ENCODE measurements at regions not wholly inside any gene's neighbourhood (a gene's known extent, or its start where the extent isn't known, plus 50 kb on each side); places are given as distances from the start of the nearest gene placed in this dataset.

DNA sequence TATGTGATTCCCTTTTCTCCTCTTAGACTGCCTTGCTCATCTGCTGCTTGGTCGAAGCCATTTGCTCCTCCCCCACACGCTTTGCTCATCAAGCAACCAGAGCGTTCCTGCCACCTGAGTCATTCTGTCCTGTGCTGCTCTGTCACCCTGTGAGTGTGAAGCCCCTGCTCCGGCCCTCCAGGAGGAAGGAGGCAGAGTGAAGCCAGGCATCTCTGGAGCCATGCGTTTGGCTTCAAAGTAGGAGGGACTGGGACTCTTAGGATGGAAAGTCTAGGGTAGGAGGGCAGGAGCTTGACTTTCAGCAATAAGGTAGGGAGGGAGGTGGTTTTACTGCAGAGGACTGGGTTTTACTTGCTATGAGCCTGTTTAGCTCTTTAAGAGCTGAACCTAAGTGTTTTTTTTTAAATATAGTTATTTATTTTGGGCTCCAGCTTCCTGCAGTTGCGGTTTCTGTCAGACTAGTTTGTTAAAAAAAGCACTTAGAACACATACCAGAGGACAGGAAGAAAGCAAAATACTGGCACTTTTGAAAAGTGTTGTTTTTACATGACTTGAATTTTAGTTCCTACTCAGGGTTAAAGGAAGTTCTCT, 63.6 kb downstream of the SPINK2 start:
- Histone ChIP-seq H3K27ac (ENCODE audit: poor library complexity, severe bottlenecking) (peak overlapping the region; percentile 66), H3K36me3 (ENCODE audit: low read depth) (no peaks in the 10 kb centered on the region), H3K4me3 (ENCODE audit: severe bottlenecking) (no peak overlapping the region), H3K27me3 (ENCODE audit: insufficient read depth, poor library complexity, severe bottlenecking) (no peaks in the 10 kb centered on the region), H3K9me3 (ENCODE audit: severe bottlenecking) (no peaks in the 10 kb centered on the region), H3K4me1 (ENCODE audit: insufficient read depth, poor library complexity, severe bottlenecking) (peaks cover 26% of the 10 kb centered on the region)
- DNase-seq (ENCODE audit: low spot score) (peak; percentile 84), ATAC-seq (ENCODE audit: low read depth) (peak; percentile 89)
- TF ChIP-seq, protein P1, sequence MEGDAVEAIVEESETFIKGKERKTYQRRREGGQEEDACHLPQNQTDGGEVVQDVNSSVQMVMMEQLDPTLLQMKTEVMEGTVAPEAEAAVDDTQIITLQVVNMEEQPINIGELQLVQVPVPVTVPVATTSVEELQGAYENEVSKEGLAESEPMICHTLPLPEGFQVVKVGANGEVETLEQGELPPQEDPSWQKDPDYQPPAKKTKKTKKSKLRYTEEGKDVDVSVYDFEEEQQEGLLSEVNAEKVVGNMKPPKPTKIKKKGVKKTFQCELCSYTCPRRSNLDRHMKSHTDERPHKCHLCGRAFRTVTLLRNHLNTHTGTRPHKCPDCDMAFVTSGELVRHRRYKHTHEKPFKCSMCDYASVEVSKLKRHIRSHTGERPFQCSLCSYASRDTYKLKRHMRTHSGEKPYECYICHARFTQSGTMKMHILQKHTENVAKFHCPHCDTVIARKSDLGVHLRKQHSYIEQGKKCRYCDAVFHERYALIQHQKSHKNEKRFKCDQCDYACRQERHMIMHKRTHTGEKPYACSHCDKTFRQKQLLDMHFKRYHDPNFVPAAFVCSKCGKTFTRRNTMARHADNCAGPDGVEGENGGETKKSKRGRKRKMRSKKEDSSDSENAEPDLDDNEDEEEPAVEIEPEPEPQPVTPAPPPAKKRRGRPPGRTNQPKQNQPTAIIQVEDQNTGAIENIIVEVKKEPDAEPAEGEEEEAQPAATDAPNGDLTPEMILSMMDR (IDR thresholded peaks at IDR 0.05; ENCODE audit: poor library complexity, severe bottlenecking), result no peak

DNA sequence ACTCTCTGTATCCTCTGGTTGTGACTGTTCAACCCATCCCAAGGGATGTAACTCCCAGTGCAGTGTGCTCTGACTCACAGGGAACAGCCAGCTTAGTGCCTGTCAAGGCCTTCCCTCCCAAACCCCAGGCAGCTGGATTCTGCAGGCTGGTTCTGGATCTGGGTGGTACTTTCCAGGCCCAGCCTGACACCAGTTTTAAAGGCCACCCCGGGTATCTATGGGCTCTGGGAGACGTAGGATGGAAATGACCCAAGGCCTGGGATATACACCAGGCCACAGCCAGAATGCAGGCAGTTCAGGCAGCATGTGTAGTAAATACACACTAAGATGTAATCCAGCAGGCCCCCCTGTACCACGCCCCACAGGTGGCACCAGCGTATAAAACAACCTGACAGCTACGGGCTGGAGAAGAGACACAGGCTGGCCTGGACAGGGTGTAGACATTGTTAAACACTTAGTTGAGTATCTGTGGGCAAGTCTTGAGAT, 64.2 kb downstream of the SPINK2 start:
- no peaks in the 10 kb centered on the region for H3K9me3 ChIP-seq (ENCODE audit: severe bottlenecking)
- H3K27me3 ChIP-seq (ENCODE audit: insufficient read depth, poor library complexity, severe bottlenecking), result no peaks in the 10 kb centered on the region
- TF ChIP-seq, protein P1 (IDR thresholded peaks at IDR 0.05; ENCODE audit: poor library complexity, severe bottlenecking), result no peak
- ATAC-seq (ENCODE audit: low read depth), result peak; percentile 71
- DNase-seq (ENCODE audit: low spot score), result no peak
- H3K4me1 ChIP-seq (ENCODE audit: insufficient read depth, poor library complexity, severe bottlenecking), result peaks cover 30% of the 10 kb centered on the region
- no peaks in the 10 kb centered on the region for H3K36me3 ChIP-seq (ENCODE audit: low read depth)
- H3K4me3 ChIP-seq (ENCODE audit: severe bottlenecking), result no peak overlapping the region
- H3K27ac ChIP-seq (ENCODE audit: poor library complexity, severe bottlenecking), result peak overlapping the region; percentile 66

DNA sequence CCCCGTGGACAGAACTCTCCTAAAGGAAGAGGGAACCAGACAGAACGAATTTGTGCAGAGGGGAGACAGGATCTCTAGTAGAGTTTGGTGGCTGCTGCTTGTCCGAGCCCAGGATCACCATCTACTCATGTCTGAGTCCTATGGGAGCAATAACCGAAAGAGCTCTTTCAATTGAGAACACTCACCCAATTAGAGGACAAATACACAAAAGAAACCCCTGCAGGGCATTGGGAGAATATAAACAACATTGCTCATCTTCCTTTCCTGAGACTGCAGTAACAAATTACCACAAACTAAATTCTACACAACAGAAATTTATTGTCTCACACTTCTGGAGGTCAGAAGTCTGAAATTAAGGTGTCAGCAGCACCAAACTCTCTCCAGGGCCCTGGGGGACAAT, 65.6 kb downstream of the SPINK2 start:
- ATAC-seq (ENCODE audit: low read depth), result peak; percentile 38; the same call in 2 of the 3 replicates
- TF ChIP-seq, protein P1 (IDR thresholded peaks at IDR 0.05; ENCODE audit: poor library complexity, severe bottlenecking), result no peak
- Histone ChIP-seq H3K9me3 (ENCODE audit: severe bottlenecking) (no peaks in the 10 kb centered on the region), H3K27me3 (ENCODE audit: insufficient read depth, poor library complexity, severe bottlenecking) (no peaks in the 10 kb centered on the region), H3K27ac (ENCODE audit: poor library complexity, severe bottlenecking) (no peak overlapping the region), H3K4me1 (ENCODE audit: insufficient read depth, poor library complexity, severe bottlenecking) (peaks cover 30% of the 10 kb centered on the region), H3K36me3 (ENCODE audit: low read depth) (no peaks in the 10 kb centered on the region), H3K4me3 (ENCODE audit: severe bottlenecking) (no peak overlapping the region)
- no peak for DNase-seq (ENCODE audit: low spot score)

- no peak for DNase-seq (ENCODE audit: low spot score)
- TF ChIP-seq, protein P1 (IDR thresholded peaks at IDR 0.05; ENCODE audit: poor library complexity, severe bottlenecking), result no peak
- no peak overlapping the region for H3K4me3 ChIP-seq (ENCODE audit: severe bottlenecking)
- H3K27me3 ChIP-seq (ENCODE audit: insufficient read depth, poor library complexity, severe bottlenecking), result no peaks in the 10 kb centered on the region
- no peak overlapping the region for H3K27ac ChIP-seq (ENCODE audit: poor library complexity, severe bottlenecking)
- H3K4me1 ChIP-seq (ENCODE audit: insufficient read depth, poor library complexity, severe bottlenecking), result peaks cover 23% of the 10 kb centered on the region
- no peaks in the 10 kb centered on the region for H3K36me3 ChIP-seq (ENCODE audit: low read depth)
- no peak for ATAC-seq (ENCODE audit: low read depth)
- H3K9me3 ChIP-seq (ENCODE audit: severe bottlenecking), result no peaks in the 10 kb centered on the region
These were observed 68.5 kb downstream of the SPINK2 start for GRCh38 chr4:56752985-56753384.

- DNase-seq (ENCODE audit: low spot score) (no peak), ATAC-seq (ENCODE audit: low read depth) (no peak)
- H3K9me3 ChIP-seq (ENCODE audit: severe bottlenecking), result no peaks in the 10 kb centered on the region
- peaks cover 4% of the 10 kb centered on the region for H3K4me1 ChIP-seq (ENCODE audit: insufficient read depth, poor library complexity, severe bottlenecking)
- H3K4me3 ChIP-seq (ENCODE audit: severe bottlenecking), result no peak overlapping the region
- no peaks in the 10 kb centered on the region for H3K27me3 ChIP-seq (ENCODE audit: insufficient read depth, poor library complexity, severe bottlenecking)
- H3K36me3 ChIP-seq (ENCODE audit: low read depth), result no peaks in the 10 kb centered on the region
- TF ChIP-seq, protein P1 (IDR thresholded peaks at IDR 0.05; ENCODE audit: poor library complexity, severe bottlenecking), result no peak
- no peak overlapping the region for H3K27ac ChIP-seq (ENCODE audit: poor library complexity, severe bottlenecking)
These were observed 69.1 kb upstream of the HOPX start for GRCh38 chr4:56750231-56750630.
